Stimulated activated CD8-positive, alpha-beta memory T cell treated with anti-CD3 and anti-CD28 coated beads, Interleukin-2, amount 100 ng/mL, for 48 hours (primary cell): ENCODE measurements at regions not wholly inside any gene's neighbourhood (a gene's known extent, or its start where the extent isn't known, plus 50 kb on each side); places are given as distances from the start of the nearest gene placed in this dataset.
"Not testable (repeated sequence)": the region's sequence is repeated elsewhere in the genome, so short reads cannot be mapped to it uniquely, and the experiment has no call there.

ENCODE experiments used
- DNase-seq, 2 donors: peaks; one replicate each; pipeline ENCODE4 v3.0.0-alpha.2; 2020; ENCODE audit warnings: low read depth in 2 of 2

GRCh38 chr20:48531505-48531904 is 296.3 kb downstream of the PREX1 start:
- no peak for DNase-seq

DNA sequence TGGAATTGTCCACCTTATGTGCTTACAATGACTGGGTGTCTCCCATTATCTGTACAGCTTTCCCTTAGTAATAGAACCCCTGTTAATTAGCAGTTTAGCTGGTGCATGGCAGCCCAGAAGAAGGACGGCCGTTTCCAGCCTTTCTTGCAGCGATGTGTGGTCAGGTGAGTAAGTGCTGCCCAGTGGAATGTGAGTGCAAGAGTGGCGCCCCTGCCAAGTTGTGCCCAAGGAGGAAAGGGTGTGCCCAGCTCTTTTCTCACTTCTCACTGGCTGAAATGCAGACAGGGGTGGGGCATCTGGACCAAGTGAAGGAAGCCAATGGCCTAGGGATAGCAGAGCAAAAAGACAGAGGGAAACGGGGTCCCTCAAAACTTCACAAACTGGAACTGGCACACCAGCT is 296.8 kb downstream of the PREX1 start:
- no peak for DNase-seq

GRCh38 chr20:48528346-48528745 is 299.5 kb downstream of the PREX1 start:
- DNase-seq, result no peak

DNA sequence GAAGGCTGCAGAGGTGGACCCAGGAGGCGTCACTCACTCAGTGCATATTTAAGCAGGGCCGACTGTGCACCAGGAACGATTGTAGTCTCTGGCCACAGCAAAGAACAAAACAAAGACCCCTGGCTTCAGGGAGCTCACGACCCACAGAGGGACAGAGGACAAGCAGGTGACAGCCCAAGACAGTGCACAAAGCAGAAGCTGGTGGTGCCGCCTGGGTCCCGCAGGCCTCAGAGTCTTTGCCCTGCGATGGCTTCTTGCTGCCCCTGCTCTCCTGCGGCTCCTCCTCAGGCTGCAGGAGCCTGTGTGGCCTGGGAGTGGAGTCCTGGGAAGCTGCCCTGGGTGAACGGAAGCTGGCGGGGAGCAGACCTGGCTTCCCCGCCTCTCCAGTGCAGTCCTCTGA is 300.0 kb downstream of the PREX1 start:
- no peak for DNase-seq

DNA sequence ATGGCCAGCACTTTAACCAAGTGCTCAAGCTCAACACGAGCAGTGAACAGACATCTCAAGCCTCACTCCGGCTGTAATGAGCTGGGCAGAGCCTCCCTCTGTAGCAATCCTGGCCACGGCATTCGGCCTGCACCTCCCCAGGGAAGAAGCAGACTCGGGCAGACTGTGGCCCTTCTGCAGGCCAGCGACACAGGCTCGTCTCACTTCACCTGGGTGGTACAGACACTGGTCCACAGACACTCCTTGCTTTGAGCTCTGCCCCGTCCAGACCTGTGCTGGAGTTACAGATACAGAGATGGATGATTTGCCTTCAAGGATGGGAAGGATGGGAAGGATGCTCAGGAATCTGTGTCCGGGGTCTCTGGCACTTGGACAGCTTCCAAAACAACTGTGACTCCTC is 300.9 kb downstream of the PREX1 start:
- no peak for DNase-seq

- DNase-seq, result no peak
These were observed 302.4 kb downstream of the PREX1 start for GRCh38 chr20:48525400-48525799.

- no peak for DNase-seq
These were observed 303.2 kb downstream of the PREX1 start for GRCh38 chr20:48524582-48524981.

DNA sequence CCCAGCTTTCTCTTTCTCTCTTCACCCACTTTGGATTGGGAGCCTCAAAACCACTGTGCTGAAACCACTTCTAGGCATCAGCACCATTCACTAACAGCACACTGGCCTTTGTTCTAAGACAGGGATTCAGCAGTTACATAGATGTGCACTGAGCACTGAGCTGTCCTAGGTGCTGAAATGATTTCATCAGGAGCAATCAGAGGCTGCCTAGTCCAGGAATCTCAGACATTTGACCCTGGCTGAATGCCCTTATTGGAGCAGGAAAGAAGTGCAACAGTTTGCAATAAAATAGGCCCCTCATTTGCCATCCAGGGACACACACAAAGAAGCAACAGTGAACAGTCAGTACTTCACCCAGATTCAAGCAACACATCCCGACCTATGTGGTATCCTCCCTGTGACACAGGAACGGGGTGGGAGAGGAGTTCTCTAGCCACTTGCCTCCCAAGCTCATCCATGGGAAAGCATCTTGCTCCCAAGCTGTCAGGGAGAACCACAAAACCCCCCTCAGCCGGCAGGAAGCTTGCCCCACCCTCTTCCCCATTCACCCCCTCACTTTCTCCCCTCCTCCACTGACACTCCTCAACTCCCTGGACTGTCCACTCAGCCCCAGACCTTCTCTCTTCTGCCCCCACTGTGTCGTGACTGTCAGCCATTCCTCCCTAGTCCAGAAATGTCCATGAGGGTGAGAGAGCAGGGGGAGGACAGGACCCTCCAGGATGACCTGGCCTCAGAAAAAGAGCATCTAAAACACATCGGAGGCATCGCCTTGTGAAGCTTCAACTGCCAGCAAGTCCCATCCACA is 304.4 kb downstream of the PREX1 start:
- no peak for DNase-seq

DNA sequence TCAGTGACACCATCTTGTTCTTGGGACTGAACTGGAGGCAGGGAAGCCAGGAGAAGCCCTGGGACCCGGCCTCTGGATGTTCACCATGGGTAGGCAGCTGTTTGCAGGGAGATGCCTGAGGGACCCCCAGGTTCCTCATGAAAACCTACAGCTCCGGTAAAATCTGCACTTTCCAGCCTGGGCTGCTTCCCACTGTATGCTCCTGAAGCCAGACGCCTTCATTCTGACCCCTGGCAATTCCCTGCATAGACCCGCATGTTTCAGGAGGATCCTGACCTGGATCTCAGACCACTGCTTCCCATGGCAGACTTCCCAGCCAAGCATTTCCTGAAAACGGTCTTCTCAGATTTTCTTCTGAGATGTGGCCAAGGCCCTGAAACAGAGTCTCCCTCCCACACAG is 306.7 kb downstream of the PREX1 start:
- no peak for DNase-seq

- DNase-seq, result not testable (repeated sequence)
These were observed 311.6 kb downstream of the PREX1 start for GRCh38 chr20:48516196-48516595.

DNA sequence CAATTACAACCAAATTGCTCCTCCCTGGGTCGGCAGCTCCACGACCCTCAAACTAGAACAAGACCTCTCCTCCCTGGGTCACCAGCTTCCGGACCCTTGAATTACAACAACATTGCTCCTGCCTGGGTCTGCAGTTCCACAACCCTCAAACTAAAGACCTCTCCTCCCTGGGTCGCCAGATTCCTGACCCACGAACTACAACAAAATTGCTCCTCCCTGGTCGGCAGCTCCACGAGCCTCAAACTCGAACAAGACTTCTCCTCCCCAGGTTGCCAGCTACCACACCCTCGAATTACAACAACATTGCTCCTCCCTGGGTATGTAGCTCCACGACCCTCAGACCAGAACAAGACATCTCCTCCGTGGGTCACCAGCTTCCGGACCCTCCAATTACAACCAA is 313.2 kb downstream of the PREX1 start:
- not testable (repeated sequence) for DNase-seq

DNA sequence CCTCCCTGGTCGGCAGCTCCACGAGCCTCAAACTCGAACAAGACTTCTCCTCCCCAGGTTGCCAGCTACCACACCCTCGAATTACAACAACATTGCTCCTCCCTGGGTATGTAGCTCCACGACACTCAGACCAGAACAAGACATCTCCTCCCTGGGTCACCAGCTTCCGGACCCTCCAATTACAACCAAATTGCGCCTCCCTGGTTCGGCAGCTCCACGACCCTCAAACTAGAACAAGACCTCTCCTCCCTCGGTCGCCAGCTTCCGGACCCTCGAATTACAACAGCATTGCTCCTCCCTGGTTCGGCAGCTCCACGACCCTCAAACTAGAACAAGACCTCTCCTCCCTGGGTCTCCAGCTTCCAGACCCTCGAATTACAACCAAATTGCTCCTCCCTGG is 315.3 kb downstream of the PREX1 start:
- not testable (repeated sequence) for DNase-seq

DNA sequence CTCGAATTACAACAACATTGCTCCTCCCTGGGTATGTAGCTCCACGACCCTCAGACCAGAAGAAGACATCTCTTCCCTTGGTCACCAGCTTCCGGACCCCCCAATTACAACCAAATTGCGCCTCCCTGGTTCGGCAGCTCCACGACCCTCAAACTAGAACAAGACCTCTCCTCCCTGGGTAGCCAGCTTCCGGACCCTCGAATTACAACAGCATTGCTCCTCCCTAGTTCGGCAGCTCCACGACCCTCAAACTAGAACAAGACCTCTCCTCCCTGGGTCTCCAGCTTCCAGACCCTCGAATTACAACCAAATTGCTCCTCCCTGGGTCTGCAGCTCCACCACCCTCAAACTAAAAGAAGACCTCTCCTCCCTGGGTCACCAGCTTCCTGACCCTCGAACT is 322.7 kb downstream of the PREX1 start:
- DNase-seq, result not testable (repeated sequence)

DNA sequence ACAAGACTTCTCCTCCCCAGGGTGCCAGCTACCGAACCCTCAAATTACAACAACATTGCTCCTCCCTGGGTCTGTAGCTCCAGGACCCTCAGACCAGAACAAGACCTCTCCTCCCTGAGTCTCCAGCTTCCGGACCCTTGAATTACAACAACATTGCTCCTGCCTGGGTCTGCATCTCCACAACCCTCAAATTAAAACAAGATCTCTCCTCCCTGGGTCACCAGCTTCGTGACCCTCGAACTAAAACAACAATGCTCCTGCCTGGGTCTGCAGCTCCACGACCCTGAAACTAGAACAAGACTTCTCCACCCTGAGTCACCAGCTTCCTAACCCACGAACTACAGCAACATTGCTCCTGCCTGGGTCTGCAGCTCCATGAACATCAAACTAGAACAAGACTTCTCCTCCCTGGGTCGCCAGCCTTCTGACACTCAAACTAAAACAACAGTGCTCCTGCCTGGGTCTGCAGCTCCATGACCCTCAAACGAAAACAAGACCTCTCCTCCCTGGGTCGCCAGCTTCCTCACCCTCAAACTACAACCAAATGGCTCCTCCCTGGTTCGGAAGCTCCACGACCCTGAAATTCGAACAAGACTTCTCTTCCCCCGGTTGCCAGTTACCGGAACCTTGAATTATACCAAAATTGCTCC is 324.5 kb downstream of the PREX1 start:
- no peak for DNase-seq

- no peak for DNase-seq
These were observed 325.0 kb downstream of the PREX1 start for GRCh38 chr20:48502758-48503157.

DNA sequence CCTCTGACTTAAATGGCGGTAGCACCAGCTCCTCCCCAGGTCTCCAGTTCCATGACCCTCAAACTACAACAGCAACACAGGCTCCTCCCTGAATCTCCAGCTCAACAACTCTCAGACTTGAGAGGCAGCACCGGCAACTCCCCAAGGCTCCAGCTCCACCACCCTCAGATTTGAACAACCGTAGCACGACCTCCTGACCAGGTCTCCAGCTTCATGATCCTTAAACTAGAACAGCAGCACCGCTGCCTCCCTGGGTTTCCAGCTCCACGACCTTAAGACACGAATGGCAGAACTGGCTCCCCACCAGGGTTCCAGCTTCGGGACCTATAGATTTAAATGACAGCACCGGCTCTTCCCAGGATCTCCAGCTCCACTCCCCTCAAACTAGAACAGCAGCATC is 325.8 kb downstream of the PREX1 start:
- DNase-seq, result no peak

GRCh38 chr20:48500900-48501299 is 326.9 kb downstream of the PREX1 start:
- DNase-seq, result not testable (repeated sequence)

- not testable (repeated sequence) for DNase-seq
These were observed 328.9 kb downstream of the PREX1 start for GRCh38 chr20:48498939-48499338.

GRCh38 chr20:48498125-48498524 is 329.7 kb downstream of the PREX1 start:
- DNase-seq, result not testable (repeated sequence)

DNA sequence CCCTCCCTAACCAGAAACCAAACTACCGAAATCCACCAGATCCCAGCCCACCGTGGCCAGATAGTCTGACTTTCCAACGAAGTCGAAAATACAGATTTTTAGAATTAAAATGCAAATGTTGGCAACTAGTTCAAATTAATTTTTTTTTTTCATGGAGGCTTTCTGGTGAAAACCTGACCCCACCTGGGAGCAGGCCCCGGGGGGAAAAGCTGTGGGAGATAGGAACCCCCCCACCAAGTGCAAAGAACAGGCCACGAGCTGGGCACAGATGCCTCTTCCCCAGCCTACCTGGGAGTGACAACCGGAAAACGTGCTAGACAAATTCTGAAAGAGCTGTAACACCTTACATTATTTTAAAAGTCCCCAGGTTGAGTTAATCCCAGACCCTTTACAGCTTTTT is 333.8 kb downstream of the PREX1 start:
- no peak for DNase-seq

GRCh38 chr20:48493331-48493730 is 334.5 kb downstream of the PREX1 start:
- not testable (repeated sequence) for DNase-seq

- no peak for DNase-seq
These were observed 335.1 kb downstream of the PREX1 start for GRCh38 chr20:48492715-48493070.

GRCh38 chr20:48492015-48492714 is 335.6 kb downstream of the PREX1 start:
- no peak for DNase-seq
